ENCODE measurements at regions not wholly inside any gene's neighbourhood (a gene's known extent, or its start where the extent isn't known, plus 50 kb on each side); places are given as distances from the start of the nearest gene placed in this dataset.

DNA sequence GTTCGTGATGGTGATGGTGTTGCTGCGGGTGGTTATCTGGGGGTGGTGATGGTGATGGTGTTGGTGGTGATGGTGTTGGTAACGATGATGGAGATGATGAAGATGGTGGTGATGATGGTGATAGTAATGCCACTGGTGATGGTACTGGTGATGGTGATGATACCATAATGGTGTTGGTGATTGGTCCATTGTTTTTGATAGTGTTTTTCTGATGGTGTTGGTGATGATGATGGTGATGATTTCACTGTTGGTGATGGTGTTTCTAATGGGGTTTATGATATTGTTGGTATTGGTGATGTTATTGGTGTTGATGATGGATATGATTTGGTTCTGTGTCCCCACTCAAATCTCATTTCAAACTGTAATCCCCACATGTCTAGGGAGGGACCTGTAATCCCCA lies 51.7 kb upstream of the PITRM1 start:
- no peaks in the 10 kb centered on the region for H3K27me3 ChIP-seq (ENCODE audit: control insufficient read depth, insufficient read depth, low read length)
- TF ChIP-seq, protein P1, sequence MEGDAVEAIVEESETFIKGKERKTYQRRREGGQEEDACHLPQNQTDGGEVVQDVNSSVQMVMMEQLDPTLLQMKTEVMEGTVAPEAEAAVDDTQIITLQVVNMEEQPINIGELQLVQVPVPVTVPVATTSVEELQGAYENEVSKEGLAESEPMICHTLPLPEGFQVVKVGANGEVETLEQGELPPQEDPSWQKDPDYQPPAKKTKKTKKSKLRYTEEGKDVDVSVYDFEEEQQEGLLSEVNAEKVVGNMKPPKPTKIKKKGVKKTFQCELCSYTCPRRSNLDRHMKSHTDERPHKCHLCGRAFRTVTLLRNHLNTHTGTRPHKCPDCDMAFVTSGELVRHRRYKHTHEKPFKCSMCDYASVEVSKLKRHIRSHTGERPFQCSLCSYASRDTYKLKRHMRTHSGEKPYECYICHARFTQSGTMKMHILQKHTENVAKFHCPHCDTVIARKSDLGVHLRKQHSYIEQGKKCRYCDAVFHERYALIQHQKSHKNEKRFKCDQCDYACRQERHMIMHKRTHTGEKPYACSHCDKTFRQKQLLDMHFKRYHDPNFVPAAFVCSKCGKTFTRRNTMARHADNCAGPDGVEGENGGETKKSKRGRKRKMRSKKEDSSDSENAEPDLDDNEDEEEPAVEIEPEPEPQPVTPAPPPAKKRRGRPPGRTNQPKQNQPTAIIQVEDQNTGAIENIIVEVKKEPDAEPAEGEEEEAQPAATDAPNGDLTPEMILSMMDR (IDR thresholded peaks at IDR 0.05; ENCODE audit: insufficient read depth, low read length, poor library complexity, severe bottlenecking): no peak
- H3K36me3 ChIP-seq (ENCODE audit: control insufficient read depth, insufficient read depth, low read length): no peaks in the 10 kb centered on the region
- no peak for DNase-seq (ENCODE audit: low read depth)
- no peak overlapping the region for H3K4me3 ChIP-seq (ENCODE audit: low read depth, low read length)

- no peaks in the 10 kb centered on the region for H3K27me3 ChIP-seq (ENCODE audit: control insufficient read depth, insufficient read depth, low read length)
- no peak overlapping the region for H3K4me3 ChIP-seq (ENCODE audit: low read depth, low read length)
- no peak for DNase-seq (ENCODE audit: low read depth)
- TF ChIP-seq, protein P1 (IDR thresholded peaks at IDR 0.05; ENCODE audit: insufficient read depth, low read length, poor library complexity, severe bottlenecking): no peak
- no peaks in the 10 kb centered on the region for H3K36me3 ChIP-seq (ENCODE audit: control insufficient read depth, insufficient read depth, low read length)
These were observed 50.0 kb upstream of the PITRM1 start for GRCh38 chr10:3222626-3223025.

All from kidney epithelial cell (primary cell).